Frontal cortex (tissue), 3 donors: ENCODE measurements at regions not wholly inside any gene's neighbourhood (a gene's known extent, or its start where the extent isn't known, plus 50 kb on each side); places are given as distances from the start of the nearest gene placed in this dataset.

Source experiments
- DNase-seq, 2 donors: peaks; one replicate each; pipeline ENCODE4 v3.0.0; 2012; ENCODE audit warnings: low spot score in 2 of 2
- FAIRE-seq: peaks from 2 replicates; lab custom pipeline; 2012; peaks lifted over from hg19 to GRCh38; lab: Jason Lieb, UNC
- donor health status: control.
- donor health status: control.
- donor health status: control.

- DNase-seq (no peak), FAIRE-seq (no peak)
Observed at GRCh38 chr6:15961635-15962448, 167.0 kb upstream of the MYLIP start.

- DNase-seq, result no peak
- no peak for FAIRE-seq
Observed at GRCh38 chr6:15960740-15961634, 167.9 kb upstream of the MYLIP start.

- DNase-seq (no peak), FAIRE-seq (no peak)
Observed at GRCh38 chr6:15957655-15958169, 171.2 kb upstream of the MYLIP start.

- no peak for FAIRE-seq
Observed at GRCh38 chr6:15956205-15957106, 172.4 kb upstream of the MYLIP start.

GRCh38 chr6:15955484-15955883 is 173.4 kb upstream of the MYLIP start:
- no peak for DNase-seq
- no peak for FAIRE-seq

More at GRCh38 chr6:15956205-15957106, 172.4 kb upstream of the MYLIP start:
- no peak for DNase-seq

GRCh38 chr6:15953152-15953880 is 175.6 kb upstream of the MYLIP start:
- FAIRE-seq (no peak), DNase-seq (no peak)

GRCh38 chr6:15952231-15953151 is 176.4 kb upstream of the MYLIP start:
- DNase-seq, result no peak

GRCh38 chr6:15950962-15951569 is 177.8 kb upstream of the MYLIP start:
- no peak for FAIRE-seq
- DNase-seq, result no peak

More at GRCh38 chr6:15952231-15953151, 176.4 kb upstream of the MYLIP start:
- FAIRE-seq, result no peak

- FAIRE-seq (no peak), DNase-seq (no peak)
Observed at GRCh38 chr6:15949982-15950381, 178.9 kb upstream of the MYLIP start.

GRCh38 chr6:15948930-15949900 is 179.7 kb upstream of the MYLIP start:
- DNase-seq, result no peak
- FAIRE-seq, result no peak

GRCh38 chr6:15947923-15948322 is 181.0 kb upstream of the MYLIP start:
- DNase-seq, result no peak
- no peak for FAIRE-seq

GRCh38 chr6:15947436-15947835 is 181.4 kb upstream of the MYLIP start:
- FAIRE-seq (no peak), DNase-seq (no peak)

- FAIRE-seq (no peak), DNase-seq (no peak)
Observed at GRCh38 chr6:15946701-15947385, 182.0 kb upstream of the MYLIP start.

GRCh38 chr6:15945593-15946159 is 183.2 kb upstream of the MYLIP start:
- FAIRE-seq (no peak), DNase-seq (no peak)

GRCh38 chr6:15943423-15943822 is 185.5 kb upstream of the MYLIP start:
- FAIRE-seq (no peak), DNase-seq (no peak)

- FAIRE-seq, result no peak
- DNase-seq, result no peak
Observed at GRCh38 chr6:15941168-15941567, 187.7 kb upstream of the MYLIP start.
